HEK293 (cell line): ENCODE measurements at regions not wholly inside any gene's neighbourhood (a gene's known extent, or its start where the extent isn't known, plus 50 kb on each side); places are given as distances from the start of the nearest gene placed in this dataset.

Source experiments
- CTCF ChIA-PET: fragments of 350-600 bp; formaldehyde crosslinking; extraction: SDS; loops from one replicate; lab custom pipeline; 2021; ENCODE audit warnings: antibody characterized with exemption; lab: Yijun Ruan, JAX
- POLR2A ChIA-PET: fragments of 300-600 bp; formaldehyde crosslinking; extraction: SDS; loops from one replicate; lab custom pipeline; 2020; ENCODE audit warnings: antibody characterized with exemption, inconsistent platforms; lab: Yijun Ruan, JAX
- H3K27ac ChIP-seq: fragments of 200-500 bp; sonication (Bioruptor generic); 2 replicates; pipeline ENCODE4 v1.5.1; 2014; ENCODE audit warnings: low read depth, low read length, control low read depth, inconsistent platforms; ENCODE audit errors: extremely low read depth
- H3K36me3 ChIP-seq, 2 experiments: fragments of 200-500 bp in 1 of 2; sonication (Bioruptor generic) in 1 of 2; 1 replicate in 1 of 2; 2 replicates in 1 of 2; pipeline ENCODE4 v1.5.1; 2014 to 2017; ENCODE audit warnings: inconsistent platforms in 2 of 2, low read length in 2 of 2; ENCODE audit not compliant: control insufficient read depth in 2 of 2, insufficient read depth in 1 of 2
- H3K4me1 ChIP-seq: fragments of 200-500 bp; sonication (Bioruptor generic); 2 replicates; pipeline ENCODE4 v1.5.1; 2014; ENCODE audit warnings: mild to moderate bottlenecking, low read length, inconsistent platforms; ENCODE audit not compliant: control insufficient read depth, insufficient read depth
- H3K4me3 ChIP-seq: 2 replicates; pipeline ENCODE4 v1.5.1; 2011; ENCODE audit warnings: low read depth, mild to moderate bottlenecking, control low read depth, low read length, moderate library complexity
- H3K9me3 ChIP-seq: fragments of 200-500 bp; sonication (Bioruptor generic); 2 replicates; pipeline ENCODE4 v1.5.1; 2014; ENCODE audit warnings: low read depth, low read length, inconsistent platforms; ENCODE audit not compliant: control insufficient read depth, insufficient read depth
- BCL11B ChIP-seq: fragments of 450-650 bp; formaldehyde crosslinking; IDR thresholded peaks from 2 replicates; pipeline ENCODE4 v1.5.1; 2016; ENCODE audit warnings: low read depth, missing biosample characterization, missing genetic modification characterization
- EGR2 ChIP-seq: fragments of 450-650 bp; formaldehyde crosslinking; IDR thresholded peaks from 2 replicates; pipeline ENCODE4 v1.5.1; 2016; ENCODE audit warnings: low read depth, missing biosample characterization, missing genetic modification characterization
- GLIS2 ChIP-seq: fragments of 450-650 bp; formaldehyde crosslinking; IDR thresholded peaks from 2 replicates; pipeline ENCODE4 v1.5.1; 2016; ENCODE audit warnings: missing biosample characterization, missing genetic modification characterization
- KLF16 ChIP-seq: fragments of 450-650 bp; formaldehyde crosslinking; IDR thresholded peaks from 2 replicates; pipeline ENCODE4 v1.5.1; 2017; ENCODE audit warnings: missing biosample characterization, missing genetic modification characterization
- KLF8 ChIP-seq: fragments of 450-650 bp; formaldehyde crosslinking; IDR thresholded peaks from 2 replicates; pipeline ENCODE4 v1.5.1; 2016; ENCODE audit warnings: missing biosample characterization, missing genetic modification characterization
- KLF9 ChIP-seq: fragments of 450-650 bp; formaldehyde crosslinking; IDR thresholded peaks from 2 replicates; pipeline ENCODE4 v1.5.1; 2016; ENCODE audit warnings: missing biosample characterization, missing genetic modification characterization, low read depth
- MYNN ChIP-seq: fragments of 450-650 bp; formaldehyde crosslinking; IDR thresholded peaks from 2 replicates; pipeline ENCODE4 v1.5.1; 2016; ENCODE audit warnings: missing biosample characterization, missing genetic modification characterization, borderline replicate concordance
- OVOL3 ChIP-seq: fragments of 450-650 bp; formaldehyde crosslinking; IDR thresholded peaks from 2 replicates; pipeline ENCODE4 v1.5.1; 2016; ENCODE audit warnings: missing biosample characterization, missing genetic modification characterization
- SP3 ChIP-seq: fragments of 450-650 bp; formaldehyde crosslinking; IDR thresholded peaks from 2 replicates; pipeline ENCODE4 v1.5.1; 2016; ENCODE audit warnings: missing biosample characterization, missing genetic modification characterization
- ZBTB1 ChIP-seq: fragments of 450-650 bp; formaldehyde crosslinking; IDR thresholded peaks from 2 replicates; pipeline ENCODE4 v1.5.1; 2016; ENCODE audit warnings: missing biosample characterization, missing genetic modification characterization
- ZNF155 ChIP-seq: fragments of 450-650 bp; formaldehyde crosslinking; IDR thresholded peaks from 2 replicates; pipeline ENCODE4 v1.5.1; 2016; ENCODE audit warnings: missing biosample characterization, missing genetic modification characterization
- ZNF274 ChIP-seq, 2 experiments: fragments of 200-500 bp in 1 of 2; fragments of 450-650 bp in 1 of 2; sonication (Bioruptor generic) in 1 of 2; formaldehyde crosslinking in 1 of 2; IDR thresholded peaks; 2 replicates each; pipeline versions ENCODE4 v1.5.1 to v1.6.1; 2014 to 2016; ENCODE audit warnings: borderline replicate concordance in 1 of 2, inconsistent platforms in 1 of 2, low read length in 1 of 2, missing biosample characterization in 1 of 2, missing genetic modification characterization in 1 of 2
- ZNF311 ChIP-seq: fragments of 450-650 bp; formaldehyde crosslinking; IDR thresholded peaks from 2 replicates; pipeline ENCODE4 v1.5.1; 2017; ENCODE audit warnings: missing biosample characterization, missing genetic modification characterization, borderline replicate concordance
- ZNF366 ChIP-seq: fragments of 450-650 bp; formaldehyde crosslinking; conservative IDR thresholded peaks from 2 replicates; pipeline ENCODE4 v1.5.1; 2016; ENCODE audit warnings: missing biosample characterization, missing genetic modification characterization
- ZNF404 ChIP-seq: fragments of 450-650 bp; formaldehyde crosslinking; IDR thresholded peaks from 2 replicates; pipeline ENCODE4 v1.5.1; 2017; ENCODE audit warnings: missing biosample characterization, missing genetic modification characterization
- ZNF529 ChIP-seq: fragments of 450-650 bp; formaldehyde crosslinking; IDR thresholded peaks from 2 replicates; pipeline ENCODE4 v1.5.1; 2017; ENCODE audit warnings: missing genetic modification characterization, missing biosample characterization; ENCODE audit not compliant: insufficient replicate concordance
- ZNF585B ChIP-seq: fragments of 450-650 bp; formaldehyde crosslinking; IDR thresholded peaks from 2 replicates; pipeline ENCODE4 v1.5.1; 2016; ENCODE audit warnings: missing biosample characterization, missing genetic modification characterization
- ZNF629 ChIP-seq: fragments of 450-650 bp; formaldehyde crosslinking; IDR thresholded peaks from 2 replicates; pipeline ENCODE4 v1.5.1; 2017; ENCODE audit warnings: missing biosample characterization, missing genetic modification characterization
- ZNF654 ChIP-seq: fragments of 450-650 bp; formaldehyde crosslinking; IDR thresholded peaks from 2 replicates; pipeline ENCODE4 v1.5.1; 2016; ENCODE audit warnings: low read depth, missing biosample characterization, missing genetic modification characterization
- ZNF664 ChIP-seq: fragments of 450-650 bp; formaldehyde crosslinking; IDR thresholded peaks from 2 replicates; pipeline ENCODE4 v1.5.1; 2016; ENCODE audit warnings: missing biosample characterization, missing genetic modification characterization
- ZNF830 ChIP-seq: fragments of 450-650 bp; IDR thresholded peaks from 2 replicates; pipeline ENCODE4 v1.5.0; 2018; ENCODE audit warnings: missing biosample characterization, missing genetic modification characterization, low read depth, mild to moderate bottlenecking, moderate library complexity
- TF ChIP-seq, protein P1 (sequence below): fragments of 450-650 bp; formaldehyde crosslinking; IDR thresholded peaks from 2 replicates; pipeline ENCODE4 v1.5.1; 2016; ENCODE audit warnings: missing biosample characterization, missing genetic modification characterization, borderline replicate concordance
- TF ChIP-seq, protein P2 (sequence below): fragments of 450-650 bp; formaldehyde crosslinking; IDR thresholded peaks from 2 replicates; pipeline ENCODE4 v1.5.1; 2016; ENCODE audit warnings: missing biosample characterization, missing genetic modification characterization
- TF ChIP-seq, protein P3 (sequence below): fragments of 450-650 bp; formaldehyde crosslinking; IDR thresholded peaks from 2 replicates; pipeline ENCODE4 v1.5.1; 2016; ENCODE audit warnings: missing biosample characterization, missing genetic modification characterization
- TF ChIP-seq, protein P4 (sequence below): fragments of 450-650 bp; formaldehyde crosslinking; IDR thresholded peaks from 2 replicates; pipeline ENCODE4 v1.5.1; 2016; ENCODE audit warnings: missing biosample characterization, missing genetic modification characterization
- TF ChIP-seq, protein P5 (sequence below): fragments of 450-650 bp; formaldehyde crosslinking; IDR thresholded peaks from 2 replicates; pipeline ENCODE4 v1.5.1; 2016; ENCODE audit warnings: missing biosample characterization, missing genetic modification characterization

DNA sequence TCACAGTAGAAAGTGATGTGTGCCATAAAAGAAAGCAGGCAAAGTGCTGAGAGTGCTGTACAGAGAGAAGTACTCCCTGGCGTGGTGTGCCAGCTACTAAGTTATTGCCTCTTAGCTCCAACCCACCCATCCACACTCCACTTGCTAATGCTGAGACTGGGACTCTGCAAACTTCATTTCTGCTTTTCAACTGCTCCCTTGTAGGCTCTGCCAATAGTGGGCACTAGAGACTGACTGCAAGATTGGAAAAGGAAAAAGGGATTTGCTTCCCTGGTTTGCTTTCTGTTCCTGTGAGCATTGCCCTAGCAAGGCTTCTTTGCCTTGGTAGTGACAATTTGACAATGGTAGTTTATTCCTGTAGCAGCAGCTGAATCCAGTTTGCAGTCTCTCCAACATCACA, 56.5 kb upstream of the TMEM108 start:
- ChIA-PET POLR2A (no interaction called here), CTCF (interaction anchor here (1.1 kb wide), 1 partner anchor 416 kb away, joined by 3 read pairs; no protein-coding TSS in a partner anchor)
- no peaks in the 10 kb centered on the region for H3K4me1 ChIP-seq
- H3K36me3 ChIP-seq, result no peaks in the 10 kb centered on the region
- no peak overlapping the region for H3K27ac ChIP-seq
- TF ChIP-seq SP3 (tag by site-specific recombination) (no peak), ZNF664 (tag by site-specific recombination) (no peak), ZNF311 (tag by site-specific recombination) (no peak), KLF16 (tag by site-specific recombination) (no peak), ZNF155 (tag by site-specific recombination) (no peak), EGR2 (no peak), GLIS2 (tag by site-specific recombination) (no peak)
- TF ChIP-seq, protein P1, sequence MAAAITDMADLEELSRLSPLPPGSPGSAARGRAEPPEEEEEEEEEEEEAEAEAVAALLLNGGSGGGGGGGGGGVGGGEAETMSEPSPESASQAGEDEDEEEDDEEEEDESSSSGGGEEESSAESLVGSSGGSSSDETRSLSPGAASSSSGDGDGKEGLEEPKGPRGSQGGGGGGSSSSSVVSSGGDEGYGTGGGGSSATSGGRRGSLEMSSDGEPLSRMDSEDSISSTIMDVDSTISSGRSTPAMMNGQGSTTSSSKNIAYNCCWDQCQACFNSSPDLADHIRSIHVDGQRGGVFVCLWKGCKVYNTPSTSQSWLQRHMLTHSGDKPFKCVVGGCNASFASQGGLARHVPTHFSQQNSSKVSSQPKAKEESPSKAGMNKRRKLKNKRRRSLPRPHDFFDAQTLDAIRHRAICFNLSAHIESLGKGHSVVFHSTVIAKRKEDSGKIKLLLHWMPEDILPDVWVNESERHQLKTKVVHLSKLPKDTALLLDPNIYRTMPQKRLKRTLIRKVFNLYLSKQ, result no peak
- TF ChIP-seq, protein P2, sequence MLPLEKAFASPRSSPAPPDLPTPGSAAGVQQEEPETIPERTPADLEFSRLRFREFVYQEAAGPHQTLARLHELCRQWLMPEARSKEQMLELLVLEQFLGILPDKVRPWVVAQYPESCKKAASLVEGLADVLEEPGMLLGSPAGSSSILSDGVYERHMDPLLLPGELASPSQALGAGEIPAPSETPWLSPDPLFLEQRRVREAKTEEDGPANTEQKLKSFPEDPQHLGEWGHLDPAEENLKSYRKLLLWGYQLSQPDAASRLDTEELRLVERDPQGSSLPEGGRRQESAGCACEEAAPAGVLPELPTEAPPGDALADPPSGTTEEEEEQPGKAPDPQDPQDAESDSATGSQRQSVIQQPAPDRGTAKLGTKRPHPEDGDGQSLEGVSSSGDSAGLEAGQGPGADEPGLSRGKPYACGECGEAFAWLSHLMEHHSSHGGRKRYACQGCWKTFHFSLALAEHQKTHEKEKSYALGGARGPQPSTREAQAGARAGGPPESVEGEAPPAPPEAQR (tag by site-specific recombination), result no peak
- H3K4me3 ChIP-seq, result no peak overlapping the region
- H3K9me3 ChIP-seq, result no peaks in the 10 kb centered on the region

DNA sequence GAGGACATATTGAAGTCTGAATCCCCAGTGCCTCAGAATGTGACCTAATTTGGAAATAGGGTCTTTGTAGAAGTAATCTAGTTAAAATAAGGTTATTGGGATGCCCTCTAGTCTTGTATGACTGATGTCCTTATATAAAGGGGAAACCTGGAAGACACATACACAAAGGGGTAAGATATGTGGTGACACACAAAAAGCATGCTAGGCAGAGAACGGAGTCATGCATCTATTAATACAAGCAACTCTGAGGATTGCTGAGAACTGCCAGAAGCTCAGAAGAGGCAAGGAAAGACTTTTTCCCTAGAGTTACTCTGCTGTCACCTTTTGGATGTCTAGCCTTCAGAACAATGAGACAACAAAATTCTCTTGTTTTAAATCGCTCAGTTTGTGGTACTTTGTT, 58.1 kb upstream of the TMEM108 start:
- ChIA-PET POLR2A (no interaction called here), CTCF (no interaction called here)
- Histone ChIP-seq H3K4me3 (no peak overlapping the region), H3K9me3 (no peaks in the 10 kb centered on the region), H3K4me1 (no peaks in the 10 kb centered on the region), H3K36me3 (no peaks in the 10 kb centered on the region), H3K27ac (no peak overlapping the region)
- TF ChIP-seq ZNF585B (tag by site-specific recombination) (no peak), ZNF830 (no peak), MYNN (tag by site-specific recombination) (no peak), KLF8 (tag by site-specific recombination) (no peak), ZNF629 (tag by site-specific recombination) (no peak), OVOL3 (no peak), ZNF274 (IDR thresholded peaks at IDR 0.05; ENCODE audit: low read length) (no peak), ZNF274 (tag by site-specific recombination; IDR thresholded peaks at IDR 0.05; ENCODE audit: borderline replicate concordance) (no peak), ZNF654 (no peak), ZNF404 (tag by site-specific recombination) (no peak), ZNF529 (tag by site-specific recombination) (no peak), ZNF366 (tag by site-specific recombination) (no peak), ZBTB1 (no peak), BCL11B (tag by site-specific recombination) (no peak), KLF9 (tag by site-specific recombination) (no peak)
- TF ChIP-seq, protein P3, sequence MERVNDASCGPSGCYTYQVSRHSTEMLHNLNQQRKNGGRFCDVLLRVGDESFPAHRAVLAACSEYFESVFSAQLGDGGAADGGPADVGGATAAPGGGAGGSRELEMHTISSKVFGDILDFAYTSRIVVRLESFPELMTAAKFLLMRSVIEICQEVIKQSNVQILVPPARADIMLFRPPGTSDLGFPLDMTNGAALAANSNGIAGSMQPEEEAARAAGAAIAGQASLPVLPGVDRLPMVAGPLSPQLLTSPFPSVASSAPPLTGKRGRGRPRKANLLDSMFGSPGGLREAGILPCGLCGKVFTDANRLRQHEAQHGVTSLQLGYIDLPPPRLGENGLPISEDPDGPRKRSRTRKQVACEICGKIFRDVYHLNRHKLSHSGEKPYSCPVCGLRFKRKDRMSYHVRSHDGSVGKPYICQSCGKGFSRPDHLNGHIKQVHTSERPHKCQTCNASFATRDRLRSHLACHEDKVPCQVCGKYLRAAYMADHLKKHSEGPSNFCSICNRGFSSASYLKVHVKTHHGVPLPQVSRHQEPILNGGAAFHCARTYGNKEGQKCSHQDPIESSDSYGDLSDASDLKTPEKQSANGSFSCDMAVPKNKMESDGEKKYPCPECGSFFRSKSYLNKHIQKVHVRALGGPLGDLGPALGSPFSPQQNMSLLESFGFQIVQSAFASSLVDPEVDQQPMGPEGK, result no peak
- TF ChIP-seq, protein P4, sequence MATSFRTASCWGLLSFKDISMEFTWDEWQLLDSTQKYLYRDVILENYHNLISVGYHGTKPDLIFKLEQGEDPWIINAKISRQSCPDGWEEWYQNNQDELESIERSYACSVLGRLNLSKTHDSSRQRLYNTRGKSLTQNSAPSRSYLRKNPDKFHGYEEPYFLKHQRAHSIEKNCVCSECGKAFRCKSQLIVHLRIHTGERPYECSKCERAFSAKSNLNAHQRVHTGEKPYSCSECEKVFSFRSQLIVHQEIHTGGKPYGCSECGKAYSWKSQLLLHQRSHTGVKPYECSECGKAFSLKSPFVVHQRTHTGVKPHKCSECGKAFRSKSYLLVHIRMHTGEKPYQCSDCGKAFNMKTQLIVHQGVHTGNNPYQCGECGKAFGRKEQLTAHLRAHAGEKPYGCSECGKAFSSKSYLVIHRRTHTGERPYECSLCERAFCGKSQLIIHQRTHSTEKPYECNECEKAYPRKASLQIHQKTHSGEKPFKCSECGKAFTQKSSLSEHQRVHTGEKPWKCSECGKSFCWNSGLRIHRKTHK (tag by site-specific recombination), result no peak
- TF ChIP-seq, protein P5, sequence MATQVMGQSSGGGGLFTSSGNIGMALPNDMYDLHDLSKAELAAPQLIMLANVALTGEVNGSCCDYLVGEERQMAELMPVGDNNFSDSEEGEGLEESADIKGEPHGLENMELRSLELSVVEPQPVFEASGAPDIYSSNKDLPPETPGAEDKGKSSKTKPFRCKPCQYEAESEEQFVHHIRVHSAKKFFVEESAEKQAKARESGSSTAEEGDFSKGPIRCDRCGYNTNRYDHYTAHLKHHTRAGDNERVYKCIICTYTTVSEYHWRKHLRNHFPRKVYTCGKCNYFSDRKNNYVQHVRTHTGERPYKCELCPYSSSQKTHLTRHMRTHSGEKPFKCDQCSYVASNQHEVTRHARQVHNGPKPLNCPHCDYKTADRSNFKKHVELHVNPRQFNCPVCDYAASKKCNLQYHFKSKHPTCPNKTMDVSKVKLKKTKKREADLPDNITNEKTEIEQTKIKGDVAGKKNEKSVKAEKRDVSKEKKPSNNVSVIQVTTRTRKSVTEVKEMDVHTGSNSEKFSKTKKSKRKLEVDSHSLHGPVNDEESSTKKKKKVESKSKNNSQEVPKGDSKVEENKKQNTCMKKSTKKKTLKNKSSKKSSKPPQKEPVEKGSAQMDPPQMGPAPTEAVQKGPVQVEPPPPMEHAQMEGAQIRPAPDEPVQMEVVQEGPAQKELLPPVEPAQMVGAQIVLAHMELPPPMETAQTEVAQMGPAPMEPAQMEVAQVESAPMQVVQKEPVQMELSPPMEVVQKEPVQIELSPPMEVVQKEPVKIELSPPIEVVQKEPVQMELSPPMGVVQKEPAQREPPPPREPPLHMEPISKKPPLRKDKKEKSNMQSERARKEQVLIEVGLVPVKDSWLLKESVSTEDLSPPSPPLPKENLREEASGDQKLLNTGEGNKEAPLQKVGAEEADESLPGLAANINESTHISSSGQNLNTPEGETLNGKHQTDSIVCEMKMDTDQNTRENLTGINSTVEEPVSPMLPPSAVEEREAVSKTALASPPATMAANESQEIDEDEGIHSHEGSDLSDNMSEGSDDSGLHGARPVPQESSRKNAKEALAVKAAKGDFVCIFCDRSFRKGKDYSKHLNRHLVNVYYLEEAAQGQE, result no peak
